ENCODE measurements at regions not wholly inside any gene's neighbourhood (a gene's known extent, or its start where the extent isn't known, plus 50 kb on each side); places are given as distances from the start of the nearest gene placed in this dataset.

- no peaks in the 10 kb centered on the region for H3K9me3 ChIP-seq (ENCODE audit: control insufficient read depth, low read length, poor library complexity, severe bottlenecking)
- no peak overlapping the region for H3K27ac Mint-ChIP-seq
- DNase-seq (no peak), ATAC-seq (no peak)
- no peaks in the 10 kb centered on the region for H3K36me3 Mint-ChIP-seq (ENCODE audit: low read depth)
- H3K4me3 Mint-ChIP-seq, result no peak overlapping the region
- H3K27me3 Mint-ChIP-seq, result no peaks in the 10 kb centered on the region
- peaks cover 17% of the 10 kb centered on the region for H3K4me1 Mint-ChIP-seq
Observed at GRCh38 chr13:40105231-40105630, 449.8 kb downstream of the COG6 start.

- DNase-seq (no peak), ATAC-seq (no peak)
- H3K4me1 Mint-ChIP-seq, result no peaks in the 10 kb centered on the region
- H3K27ac Mint-ChIP-seq, result no peak overlapping the region
- H3K27me3 Mint-ChIP-seq, result no peaks in the 10 kb centered on the region
- no peaks in the 10 kb centered on the region for H3K36me3 Mint-ChIP-seq (ENCODE audit: low read depth)
- no peaks in the 10 kb centered on the region for H3K9me3 ChIP-seq (ENCODE audit: control insufficient read depth, low read length, poor library complexity, severe bottlenecking)
- no peak overlapping the region for H3K4me3 Mint-ChIP-seq
Observed at GRCh38 chr13:40109351-40109844, 453.9 kb downstream of the COG6 start.

GRCh38 chr13:40113643-40114304 lies 458.3 kb downstream of the COG6 start:
- Mint-ChIP-seq H3K27ac (peak overlapping the region; percentile 24), H3K27me3 (no peaks in the 10 kb centered on the region), H3K36me3 (ENCODE audit: low read depth) (no peaks in the 10 kb centered on the region), H3K4me3 (no peak overlapping the region), H3K4me1 (peaks cover 9% of the 10 kb centered on the region)
- H3K9me3 ChIP-seq (ENCODE audit: control insufficient read depth, low read length, poor library complexity, severe bottlenecking), result no peaks in the 10 kb centered on the region
- DNase-seq (no peak), ATAC-seq (no peak)

GRCh38 chr13:40114305-40114896 lies 458.9 kb downstream of the COG6 start:
- no peak for ATAC-seq
- Mint-ChIP-seq H3K27me3 (no peaks in the 10 kb centered on the region), H3K4me1 (peaks cover 9% of the 10 kb centered on the region), H3K27ac (peak overlapping the region; percentile 24), H3K36me3 (ENCODE audit: low read depth) (no peaks in the 10 kb centered on the region), H3K4me3 (no peak overlapping the region)
- H3K9me3 ChIP-seq (ENCODE audit: control insufficient read depth, low read length, poor library complexity, severe bottlenecking), result no peaks in the 10 kb centered on the region
- DNase-seq, result no peak

GRCh38 chr13:40115426-40115825 lies 460.0 kb downstream of the COG6 start:
- H3K4me1 Mint-ChIP-seq, result peaks cover 9% of the 10 kb centered on the region
- H3K27me3 Mint-ChIP-seq, result no peaks in the 10 kb centered on the region
- no peaks in the 10 kb centered on the region for H3K9me3 ChIP-seq (ENCODE audit: control insufficient read depth, low read length, poor library complexity, severe bottlenecking)
- ATAC-seq (no peak), DNase-seq (no peak)
- H3K4me3 Mint-ChIP-seq, result no peak overlapping the region
- no peaks in the 10 kb centered on the region for H3K36me3 Mint-ChIP-seq (ENCODE audit: low read depth)
- H3K27ac Mint-ChIP-seq, result peak overlapping the region; percentile 66

GRCh38 chr13:40116008-40116407 lies 460.5 kb downstream of the COG6 start:
- ATAC-seq (peak; percentile 80), DNase-seq (peak in 1 of 3 donors; percentile 12)
- no peaks in the 10 kb centered on the region for H3K27me3 Mint-ChIP-seq
- H3K9me3 ChIP-seq (ENCODE audit: control insufficient read depth, low read length, poor library complexity, severe bottlenecking), result no peaks in the 10 kb centered on the region
- peaks cover 9% of the 10 kb centered on the region for H3K4me1 Mint-ChIP-seq
- no peaks in the 10 kb centered on the region for H3K36me3 Mint-ChIP-seq (ENCODE audit: low read depth)
- H3K27ac Mint-ChIP-seq, result peak overlapping the region; percentile 66
- no peak overlapping the region for H3K4me3 Mint-ChIP-seq

GRCh38 chr13:40118337-40118736 lies 462.9 kb downstream of the COG6 start:
- no peaks in the 10 kb centered on the region for H3K36me3 Mint-ChIP-seq (ENCODE audit: low read depth)
- no peaks in the 10 kb centered on the region for H3K27me3 Mint-ChIP-seq
- no peak for ATAC-seq
- no peaks in the 10 kb centered on the region for H3K9me3 ChIP-seq (ENCODE audit: control insufficient read depth, low read length, poor library complexity, severe bottlenecking)
- peaks cover 9% of the 10 kb centered on the region for H3K4me1 Mint-ChIP-seq
- no peak overlapping the region for H3K27ac Mint-ChIP-seq
- H3K4me3 Mint-ChIP-seq, result no peak overlapping the region
- no peak for DNase-seq

- H3K4me1 Mint-ChIP-seq, result peaks cover 9% of the 10 kb centered on the region
- DNase-seq, result no peak
- no peak overlapping the region for H3K4me3 Mint-ChIP-seq
- no peaks in the 10 kb centered on the region for H3K36me3 Mint-ChIP-seq (ENCODE audit: low read depth)
- ATAC-seq, result no peak
- H3K27ac Mint-ChIP-seq, result no peak overlapping the region
- H3K9me3 ChIP-seq (ENCODE audit: control insufficient read depth, low read length, poor library complexity, severe bottlenecking), result no peaks in the 10 kb centered on the region
- no peaks in the 10 kb centered on the region for H3K27me3 Mint-ChIP-seq
Observed at GRCh38 chr13:40119852-40120251, 464.4 kb downstream of the COG6 start.

- Mint-ChIP-seq H3K4me3 (no peak overlapping the region), H3K27ac (no peak overlapping the region), H3K27me3 (no peaks in the 10 kb centered on the region), H3K4me1 (peaks cover 9% of the 10 kb centered on the region), H3K36me3 (ENCODE audit: low read depth) (no peaks in the 10 kb centered on the region)
- no peaks in the 10 kb centered on the region for H3K9me3 ChIP-seq (ENCODE audit: control insufficient read depth, low read length, poor library complexity, severe bottlenecking)
- no peak for DNase-seq
- no peak for ATAC-seq
Observed at GRCh38 chr13:40120288-40120687, 464.8 kb downstream of the COG6 start.

- Mint-ChIP-seq H3K4me1 (peaks cover 7% of the 10 kb centered on the region), H3K27me3 (no peaks in the 10 kb centered on the region), H3K4me3 (no peak overlapping the region), H3K27ac (no peak overlapping the region), H3K36me3 (ENCODE audit: low read depth) (no peaks in the 10 kb centered on the region)
- H3K9me3 ChIP-seq (ENCODE audit: control insufficient read depth, low read length, poor library complexity, severe bottlenecking), result no peaks in the 10 kb centered on the region
- no peak for DNase-seq
- no peak for ATAC-seq
Observed at GRCh38 chr13:40120781-40121180, 465.3 kb downstream of the COG6 start.

GRCh38 chr13:40121722-40122121 lies 466.3 kb downstream of the COG6 start:
- Mint-ChIP-seq H3K27ac (no peak overlapping the region), H3K36me3 (ENCODE audit: low read depth) (no peaks in the 10 kb centered on the region), H3K4me1 (peaks cover 6% of the 10 kb centered on the region), H3K4me3 (no peak overlapping the region), H3K27me3 (no peaks in the 10 kb centered on the region)
- ATAC-seq, result no peak
- no peak for DNase-seq
- H3K9me3 ChIP-seq (ENCODE audit: control insufficient read depth, low read length, poor library complexity, severe bottlenecking), result no peaks in the 10 kb centered on the region

GRCh38 chr13:40123962-40124632 lies 468.6 kb downstream of the COG6 start:
- DNase-seq, result no peak

GRCh38 chr13:40124633-40125015 lies 469.2 kb downstream of the COG6 start:
- no peaks in the 10 kb centered on the region for H3K9me3 ChIP-seq (ENCODE audit: control insufficient read depth, low read length, poor library complexity, severe bottlenecking)
- Mint-ChIP-seq H3K36me3 (ENCODE audit: low read depth) (no peaks in the 10 kb centered on the region), H3K4me1 (peaks cover 13% of the 10 kb centered on the region), H3K27ac (no peak overlapping the region), H3K27me3 (no peaks in the 10 kb centered on the region), H3K4me3 (no peak overlapping the region)
- DNase-seq, result no peak
- no peak for ATAC-seq

More at GRCh38 chr13:40123962-40124632, 468.6 kb downstream of the COG6 start:
- Mint-ChIP-seq H3K4me1 (peaks cover 13% of the 10 kb centered on the region), H3K27ac (no peak overlapping the region), H3K36me3 (ENCODE audit: low read depth) (no peaks in the 10 kb centered on the region), H3K4me3 (no peak overlapping the region), H3K27me3 (no peaks in the 10 kb centered on the region)
- ATAC-seq, result no peak
- no peaks in the 10 kb centered on the region for H3K9me3 ChIP-seq (ENCODE audit: control insufficient read depth, low read length, poor library complexity, severe bottlenecking)
